Panc1 (cell line): ENCODE measurements at regions not wholly inside any gene's neighbourhood (a gene's known extent, or its start where the extent isn't known, plus 50 kb on each side); places are given as distances from the start of the nearest gene placed in this dataset.

Experiments used
- ATAC-seq: fragments of 200-7000 bp; cut with Tn5 transposase; 2 replicates; pipeline ENCODE4 v1.9.1; 2020; ENCODE audit warnings: mild to moderate bottlenecking, moderate library complexity
- BruUV-seq: library from RNA; stranded (reverse); fragments of 400-500 nt; replicated peaks from 2 replicates; lab custom pipeline; 2021; lab: Mats Ljungman, UMichigan
- CTCF ChIA-PET: fragments of 300-600 bp; sonication (Branson Sonifier 250); formaldehyde crosslinking; loops from one replicate; lab custom pipeline; 2022; ENCODE audit warnings: antibody characterized with exemption; lab: Charles Lee
- POLR2A ChIA-PET: fragments of 300-600 bp; sonication (Branson Sonifier 250); formaldehyde crosslinking; loops from one replicate; lab custom pipeline; 2022; ENCODE audit warnings: antibody characterized with exemption; lab: Charles Lee
- DNase-seq: peaks from one replicate; pipeline ENCODE4 v3.0.0-alpha.2; 2010; ENCODE audit warnings: low read depth, low spot score
- H3K27ac ChIP-seq: 2 replicates; pipeline ENCODE4 v1.5.1; 2011; ENCODE audit warnings: mild to moderate bottlenecking, low read length, inconsistent platforms
- H3K27me3 ChIP-seq: fragments of 200-500 bp; sonication (Bioruptor generic); 2 replicates; pipeline ENCODE4 v1.6.0; 2014; ENCODE audit warnings: low read length, inconsistent platforms; ENCODE audit not compliant: control insufficient read depth, insufficient read depth
- H3K36me3 ChIP-seq: fragments of 200-500 bp; sonication (Bioruptor generic); 2 replicates; pipeline ENCODE4 v1.5.1; 2014; ENCODE audit warnings: inconsistent platforms, mild to moderate bottlenecking, low read length, moderate library complexity; ENCODE audit not compliant: control insufficient read depth, insufficient read depth
- H3K4me1 ChIP-seq: 2 replicates; pipeline ENCODE4 v1.5.1; 2011; ENCODE audit warnings: inconsistent platforms, mild to moderate bottlenecking, low read length, moderate library complexity; ENCODE audit not compliant: control insufficient read depth, insufficient read depth
- H3K4me3 ChIP-seq, 2 experiments: 2 replicates each; pipeline ENCODE4 v1.5.1; 2011 to 2012; ENCODE audit warnings: low read depth in 2 of 2, low read length in 2 of 2, mild to moderate bottlenecking in 2 of 2, inconsistent platforms in 1 of 2, moderate library complexity in 1 of 2
- H3K9me3 ChIP-seq: fragments of 200-500 bp; sonication (Bioruptor generic); 2 replicates; pipeline ENCODE4 v1.5.1; 2014; ENCODE audit warnings: low read depth, mild to moderate bottlenecking, inconsistent platforms, low read length, moderate library complexity; ENCODE audit not compliant: control insufficient read depth, insufficient read depth
- CTCF ChIP-seq: fragments of 450-650 bp; IDR thresholded peaks from 2 replicates; pipeline ENCODE4 v1.5.1; 2017; ENCODE audit warnings: mild to moderate bottlenecking
- POLR2AphosphoS5 ChIP-seq: IDR thresholded peaks from 2 replicates; pipeline ENCODE4 v1.6.1; 2012; ENCODE audit warnings: mild to moderate bottlenecking, low read depth, low read length, moderate library complexity
- REST ChIP-seq, 2 experiments: IDR thresholded peaks; 2 replicates each; pipeline ENCODE4 v1.6.1; 2011 to 2012; ENCODE audit warnings: low read depth in 2 of 2, control low read depth in 1 of 2, low read length in 1 of 2, mild to moderate bottlenecking in 1 of 2, moderate library complexity in 1 of 2; ENCODE audit not compliant: insufficient read depth in 1 of 2
- SIN3A ChIP-seq: IDR thresholded peaks from 2 replicates; pipeline ENCODE4 v1.6.1; 2012; ENCODE audit warnings: low read depth, mild to moderate bottlenecking, low read length, moderate library complexity, borderline replicate concordance; ENCODE audit not compliant: insufficient read depth
- TCF7L2 ChIP-seq: IDR thresholded peaks from 2 replicates; pipeline ENCODE4 v1.6.1; 2011; ENCODE audit warnings: mild to moderate bottlenecking, low read depth, low read length, inconsistent platforms
- in situ Hi-C: cut with HindIII; loops from 2 replicates; pipeline ENCODE4 v1.10.0; 2016; ENCODE audit warnings: low sequenced_read_pairs, low pct_unique_long_range_greater_than_20kb
- intact Hi-C: fragments of 100-400 bp; cut with micrococcal nuclease; formaldehyde crosslinking; loops from one replicate; pipeline ENCODE4 v1.10.0; 2022; ENCODE audit not compliant: unreplicated experiment

DNA sequence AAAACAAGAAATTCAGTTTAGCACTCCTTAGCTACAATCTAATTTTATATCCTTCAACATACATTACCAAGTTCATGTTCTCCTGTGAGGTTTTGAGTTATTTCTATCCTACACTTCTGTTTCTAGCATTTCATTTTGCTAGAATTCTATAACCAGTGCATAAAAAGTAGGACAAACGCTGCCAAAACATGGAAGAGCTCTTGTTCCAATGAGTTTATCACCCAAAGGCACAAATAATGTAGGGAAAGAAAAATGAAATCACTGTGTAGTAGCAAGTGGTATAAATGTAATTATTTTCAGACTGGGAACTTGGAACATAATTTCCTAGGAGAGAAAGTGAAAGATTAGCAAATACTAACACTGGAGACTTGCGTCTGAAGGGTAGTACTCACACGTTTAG, 413.3 kb upstream of the NRSN1 start:
- BruUV-seq: no TSS peak
- Histone ChIP-seq H3K4me3 (no peak overlapping the region), H3K36me3 (no peaks in the 10 kb centered on the region), H3K9me3 (no peaks in the 10 kb centered on the region), H3K27me3 (no peaks in the 10 kb centered on the region), H3K27ac (no peak overlapping the region), H3K4me1 (no peaks in the 10 kb centered on the region)
- DNase-seq: no peak
- in situ Hi-C loops: no loop called here
- CTCF ChIA-PET: no interaction called here
- ATAC-seq: no peak
- intact Hi-C loops: no loop called here
- no peak for TF ChIP-seq CTCF
- TF ChIP-seq SIN3A: no peak
- no peak for TF ChIP-seq POLR2AphosphoS5
- TF ChIP-seq REST (IDR thresholded peaks at IDR 0.05; ENCODE audit: insufficient read depth in 1 of 2, low read depth in 2 of 2, low read length in 1 of 2): no peak
- TF ChIP-seq TCF7L2: no peak
- POLR2A ChIA-PET: no interaction called here

- H3K9me3 ChIP-seq: no peaks in the 10 kb centered on the region
- ATAC-seq (no peak), DNase-seq (no peak)
- H3K27me3 ChIP-seq: no peaks in the 10 kb centered on the region
- in situ Hi-C loops (no loop called here), intact Hi-C loops (no loop called here)
- POLR2A ChIA-PET: no interaction called here
- BruUV-seq: no TSS peak
- H3K4me1 ChIP-seq: no peaks in the 10 kb centered on the region
- H3K27ac ChIP-seq: no peak overlapping the region
- CTCF ChIA-PET: no interaction called here
- H3K4me3 ChIP-seq: no peak overlapping the region
- no peaks in the 10 kb centered on the region for H3K36me3 ChIP-seq
- TF ChIP-seq TCF7L2 (no peak), POLR2AphosphoS5 (no peak), REST (IDR thresholded peaks at IDR 0.05; ENCODE audit: insufficient read depth in 1 of 2, low read depth in 2 of 2, low read length in 1 of 2) (no peak), CTCF (no peak), SIN3A (no peak)
Measured at GRCh38 chr6:23713211-23713610, 412.8 kb upstream of the NRSN1 start.
